GM21576 (cell line): ENCODE measurements at regions not wholly inside any gene's neighbourhood (a gene's known extent, or its start where the extent isn't known, plus 50 kb on each side); places are given as distances from the start of the nearest gene placed in this dataset.

ENCODE experiments used
- ATAC-seq: cut with Tn5 transposase; IDR thresholded peaks from one replicate; pipeline ENCODE4 v1.9.1; 2021; ENCODE audit warnings: mild to moderate bottlenecking, moderate library complexity; ENCODE audit not compliant: unreplicated experiment

- ATAC-seq = no peak
Measured at GRCh38 chr2:861655-862354, 88.8 kb upstream of the SNTG2 start.

- ATAC-seq = no peak
Measured at GRCh38 chr2:860259-860855, 90.3 kb upstream of the SNTG2 start.

GRCh38 chr2:858646-859045 is 92.0 kb upstream of the SNTG2 start:
- ATAC-seq = no peak

- ATAC-seq = no peak
Measured at GRCh38 chr2:857937-858336, 92.7 kb upstream of the SNTG2 start.

- ATAC-seq = no peak
Measured at GRCh38 chr2:857081-857480, 93.6 kb upstream of the SNTG2 start.

GRCh38 chr2:856456-856855 is 94.2 kb upstream of the SNTG2 start:
- ATAC-seq = no peak

- ATAC-seq = no peak
Measured at GRCh38 chr2:856041-856440, 94.6 kb upstream of the SNTG2 start.

GRCh38 chr2:855177-855576 is 95.5 kb upstream of the SNTG2 start:
- no peak for ATAC-seq

- no peak for ATAC-seq
Measured at GRCh38 chr2:854460-854859, 96.2 kb upstream of the SNTG2 start.

GRCh38 chr2:853203-853870 is 97.3 kb upstream of the SNTG2 start:
- ATAC-seq = no peak

- ATAC-seq = no peak
Measured at GRCh38 chr2:852168-852567, 98.5 kb upstream of the SNTG2 start.

- no peak for ATAC-seq
Measured at GRCh38 chr2:851680-852079, 99.0 kb upstream of the SNTG2 start.

- ATAC-seq = no peak
Measured at GRCh38 chr2:851078-851477, 99.6 kb upstream of the SNTG2 start.

GRCh38 chr2:850429-850828 is 100.2 kb upstream of the SNTG2 start:
- ATAC-seq = no peak

GRCh38 chr2:848099-848498 is 102.5 kb upstream of the SNTG2 start:
- ATAC-seq = no peak

- no peak for ATAC-seq
Measured at GRCh38 chr2:847669-848068, 103.0 kb upstream of the SNTG2 start.

GRCh38 chr2:844715-845114 is 105.9 kb upstream of the SNTG2 start:
- no peak for ATAC-seq

GRCh38 chr2:842151-842803 is 108.4 kb upstream of the SNTG2 start:
- no peak for ATAC-seq

- ATAC-seq = no peak
Measured at GRCh38 chr2:841036-841435, 109.6 kb upstream of the SNTG2 start.

GRCh38 chr2:834233-834632 is 116.4 kb upstream of the SNTG2 start:
- ATAC-seq = no peak

GRCh38 chr2:833180-833579 is 117.5 kb upstream of the SNTG2 start:
- no peak for ATAC-seq

- ATAC-seq = no peak
Measured at GRCh38 chr2:832635-833034, 118.0 kb upstream of the SNTG2 start.
